Prostate gland (tissue), 2 donors: ENCODE measurements at regions not wholly inside any gene's neighbourhood (a gene's known extent, or its start where the extent isn't known, plus 50 kb on each side); places are given as distances from the start of the nearest gene placed in this dataset.

Source experiments
- DNase-seq: peaks from one replicate; pipeline ENCODE4 v3.0.0-alpha.2; 2019; ENCODE audit warnings: low spot score
- H3K27ac ChIP-seq, 2 donors: fragments of 200-600 bp; sonication (generic); 2 replicates each; pipeline ENCODE4 v1.5.1; 2017 to 2019
- H3K27me3 ChIP-seq: fragments of 200-600 bp; sonication (generic); replicated peaks from 2 replicates; pipeline ENCODE4 v1.5.1; 2019; ENCODE audit not compliant: insufficient read depth
- H3K36me3 ChIP-seq, 2 donors: fragments of 200-600 bp; sonication (generic); 1 replicate in 1 of 2; 2 replicates in 1 of 2; pipeline versions ENCODE4 v1.5.1 to v1.8.1; 2017 to 2019
- H3K4me1 ChIP-seq: fragments of 200-600 bp; sonication (generic); replicated peaks from 2 replicates; pipeline ENCODE4 v1.5.1; 2019
- H3K4me3 ChIP-seq, 2 donors: fragments of 200-600 bp; sonication (generic); 2 replicates each; pipeline ENCODE4 v1.5.1; 2017 to 2019
- H3K9me3 ChIP-seq: fragments of 200-600 bp; sonication (generic); 2 replicates; pipeline ENCODE4 v1.5.1; 2017
- POLR2A ChIP-seq: fragments of 450-650 bp; IDR thresholded peaks from one replicate; pipeline ENCODE4 v1.6.1; 2016; ENCODE audit warnings: antibody characterized with exemption, mild to moderate bottlenecking
- POLR2AphosphoS5 ChIP-seq: sonication (generic); formaldehyde crosslinking; IDR thresholded peaks from one replicate; pipeline ENCODE4 v1.6.1; 2017; ENCODE audit warnings: antibody characterized with exemption
- WGBS: methylation state at CpG from one replicate; pipeline ENCODE4 v1.1.5; 2018; 5-methylcytosine and 5-hydroxymethylcytosine counted together
- intact Hi-C: fragments of 100-400 bp; cut with DNase I; formaldehyde crosslinking; loops from one replicate; pipeline ENCODE4 v1.14.2; 2022
- TF ChIP-seq, protein P1 (sequence below), 4 experiments: fragments of 200-600 bp in 2 of 4; fragments of 450-650 bp in 2 of 4; sonication (generic) in 2 of 4; IDR thresholded peaks; 1 replicate in 3 of 4; 2 replicates in 1 of 4; pipeline ENCODE4 v1.5.1; 2016 to 2019; ENCODE audit warnings: antibody characterized with exemption in 4 of 4, mild to moderate bottlenecking in 2 of 4, moderate library complexity in 2 of 4

DNA sequence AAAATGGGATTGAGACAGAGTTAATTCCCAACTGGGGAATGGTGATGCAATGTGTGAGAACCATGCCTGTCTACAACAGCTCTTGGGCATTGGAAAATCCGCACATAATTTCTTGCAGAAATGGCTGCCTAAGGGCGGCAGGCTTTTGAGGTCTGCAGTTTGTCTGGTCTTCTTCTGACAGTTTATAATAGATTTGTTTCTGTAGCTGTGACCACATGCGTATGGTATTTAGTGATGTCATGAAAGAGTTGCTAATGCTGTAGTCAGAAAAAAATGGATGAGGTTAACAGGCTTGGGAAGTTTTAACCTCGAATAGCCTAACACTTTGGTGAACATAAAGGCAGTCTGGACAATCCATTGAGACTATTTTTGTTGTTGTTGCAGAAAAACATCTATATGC, 544.1 kb upstream of the AMELY start:
- Histone ChIP-seq H3K9me3 (no peaks in the 10 kb centered on the region), H3K36me3 (no peaks in the 10 kb centered on the region), H3K4me1 (no peaks in the 10 kb centered on the region), H3K27ac (no peak overlapping the region), H3K27me3 (no peaks in the 10 kb centered on the region), H3K4me3 (no peak overlapping the region)
- WGBS, result 85% methylated on average over 4 of the region's 4 CpGs
- intact Hi-C loops, result no loop called here
- TF ChIP-seq POLR2AphosphoS5, result no peak
- TF ChIP-seq, protein P1, sequence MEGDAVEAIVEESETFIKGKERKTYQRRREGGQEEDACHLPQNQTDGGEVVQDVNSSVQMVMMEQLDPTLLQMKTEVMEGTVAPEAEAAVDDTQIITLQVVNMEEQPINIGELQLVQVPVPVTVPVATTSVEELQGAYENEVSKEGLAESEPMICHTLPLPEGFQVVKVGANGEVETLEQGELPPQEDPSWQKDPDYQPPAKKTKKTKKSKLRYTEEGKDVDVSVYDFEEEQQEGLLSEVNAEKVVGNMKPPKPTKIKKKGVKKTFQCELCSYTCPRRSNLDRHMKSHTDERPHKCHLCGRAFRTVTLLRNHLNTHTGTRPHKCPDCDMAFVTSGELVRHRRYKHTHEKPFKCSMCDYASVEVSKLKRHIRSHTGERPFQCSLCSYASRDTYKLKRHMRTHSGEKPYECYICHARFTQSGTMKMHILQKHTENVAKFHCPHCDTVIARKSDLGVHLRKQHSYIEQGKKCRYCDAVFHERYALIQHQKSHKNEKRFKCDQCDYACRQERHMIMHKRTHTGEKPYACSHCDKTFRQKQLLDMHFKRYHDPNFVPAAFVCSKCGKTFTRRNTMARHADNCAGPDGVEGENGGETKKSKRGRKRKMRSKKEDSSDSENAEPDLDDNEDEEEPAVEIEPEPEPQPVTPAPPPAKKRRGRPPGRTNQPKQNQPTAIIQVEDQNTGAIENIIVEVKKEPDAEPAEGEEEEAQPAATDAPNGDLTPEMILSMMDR (IDR thresholded peaks at IDR 0.05), result no peak
- TF ChIP-seq POLR2A, result no peak
- no peak for DNase-seq

GRCh38 chrY:7453336-7453735, 541.8 kb upstream of the AMELY start:
- Histone ChIP-seq H3K27me3 (no peaks in the 10 kb centered on the region), H3K4me1 (no peaks in the 10 kb centered on the region), H3K9me3 (no peaks in the 10 kb centered on the region), H3K27ac (no peak overlapping the region), H3K36me3 (no peaks in the 10 kb centered on the region), H3K4me3 (no peak overlapping the region)
- 91% methylated on average over 5 of the region's 5 CpGs for WGBS
- TF ChIP-seq, protein P1 (IDR thresholded peaks at IDR 0.05), result no peak
- no peak for TF ChIP-seq POLR2A
- no peak for TF ChIP-seq POLR2AphosphoS5
- intact Hi-C loops, result no loop called here
- no peak for DNase-seq

- intact Hi-C loops, result no loop called here
- no peaks in the 10 kb centered on the region for H3K9me3 ChIP-seq
- no peak overlapping the region for H3K27ac ChIP-seq
- WGBS, result 76% methylated on average over 9 of the region's 9 CpGs
- no peak overlapping the region for H3K4me3 ChIP-seq
- H3K36me3 ChIP-seq, result no peaks in the 10 kb centered on the region
- no peak for DNase-seq
- no peak for TF ChIP-seq POLR2AphosphoS5
- TF ChIP-seq, protein P1 (IDR thresholded peaks at IDR 0.05), result no peak
- no peaks in the 10 kb centered on the region for H3K4me1 ChIP-seq
- H3K27me3 ChIP-seq, result no peaks in the 10 kb centered on the region
Measured at GRCh38 chrY:7452246-7452645, 540.7 kb upstream of the AMELY start.

DNA sequence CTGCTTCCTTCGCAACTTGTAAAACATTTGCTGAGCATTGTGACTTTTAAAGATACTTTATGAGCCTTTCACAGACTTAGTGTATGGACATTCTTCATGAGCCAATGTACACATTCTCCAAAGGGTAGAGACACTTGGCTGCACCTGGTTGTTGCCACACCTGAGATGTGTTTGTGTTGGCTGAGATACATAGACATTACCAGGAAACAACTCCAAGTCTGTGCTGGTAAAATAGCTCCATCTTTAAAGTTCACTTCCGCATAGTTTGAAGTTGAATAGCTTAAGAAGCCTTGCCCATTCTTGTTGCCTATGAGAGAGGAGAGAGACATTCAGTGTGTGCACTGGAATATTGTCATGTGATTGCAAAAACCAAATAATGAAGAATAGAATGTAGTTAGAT, 538.3 kb upstream of the AMELY start:
- H3K4me3 ChIP-seq, result no peak overlapping the region
- intact Hi-C loops, result no loop called here
- no peaks in the 10 kb centered on the region for H3K27me3 ChIP-seq

DNA sequence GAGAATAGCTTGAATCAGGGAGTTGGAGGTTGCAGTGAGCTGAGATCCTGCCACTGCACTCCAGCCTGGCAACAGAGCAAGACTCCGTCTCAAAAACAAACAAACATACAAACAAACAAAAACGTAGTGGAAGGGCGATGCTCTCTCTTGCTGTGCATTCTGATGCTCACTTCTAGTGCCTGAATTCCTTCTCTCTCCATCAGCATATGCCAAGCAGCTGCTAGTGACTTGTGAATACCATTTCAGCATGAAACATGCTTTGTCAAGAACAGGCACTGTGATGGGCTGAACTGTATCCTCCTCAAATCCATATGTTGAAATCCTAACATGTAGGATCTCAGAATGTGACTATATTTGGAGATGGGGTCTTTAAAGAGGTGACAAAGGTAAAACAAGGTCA, 537.1 kb upstream of the AMELY start:
- no peaks in the 10 kb centered on the region for H3K27me3 ChIP-seq
- peak overlapping the region; percentile 18 to 23 for H3K27ac ChIP-seq
- intact Hi-C loops, result no loop called here
- TF ChIP-seq POLR2AphosphoS5, result no peak
- TF ChIP-seq, protein P1 (IDR thresholded peaks at IDR 0.05), result no peak
- H3K4me3 ChIP-seq, result no peak overlapping the region
- WGBS, result 65% methylated on average over 3 of the region's 3 CpGs
- DNase-seq, result no peak
- H3K4me1 ChIP-seq, result no peaks in the 10 kb centered on the region
- H3K9me3 ChIP-seq, result no peaks in the 10 kb centered on the region
- H3K36me3 ChIP-seq, result no peaks in the 10 kb centered on the region

More for the DNA sequence above, 538.3 kb upstream of the AMELY start:
- Histone ChIP-seq H3K27ac (no peak overlapping the region), H3K9me3 (no peaks in the 10 kb centered on the region), H3K36me3 (no peaks in the 10 kb centered on the region), H3K4me1 (no peaks in the 10 kb centered on the region)
- TF ChIP-seq, protein P1 (IDR thresholded peaks at IDR 0.05), result no peak
- TF ChIP-seq POLR2AphosphoS5, result peak; percentile 87
- peak; percentile 71 for DNase-seq
- WGBS, result 45% methylated on average over 2 of the region's 2 CpGs
